ENCODE measurements at regions not wholly inside any gene's neighbourhood (a gene's known extent, or its start where the extent isn't known, plus 50 kb on each side); places are given as distances from the start of the nearest gene placed in this dataset.

DNA sequence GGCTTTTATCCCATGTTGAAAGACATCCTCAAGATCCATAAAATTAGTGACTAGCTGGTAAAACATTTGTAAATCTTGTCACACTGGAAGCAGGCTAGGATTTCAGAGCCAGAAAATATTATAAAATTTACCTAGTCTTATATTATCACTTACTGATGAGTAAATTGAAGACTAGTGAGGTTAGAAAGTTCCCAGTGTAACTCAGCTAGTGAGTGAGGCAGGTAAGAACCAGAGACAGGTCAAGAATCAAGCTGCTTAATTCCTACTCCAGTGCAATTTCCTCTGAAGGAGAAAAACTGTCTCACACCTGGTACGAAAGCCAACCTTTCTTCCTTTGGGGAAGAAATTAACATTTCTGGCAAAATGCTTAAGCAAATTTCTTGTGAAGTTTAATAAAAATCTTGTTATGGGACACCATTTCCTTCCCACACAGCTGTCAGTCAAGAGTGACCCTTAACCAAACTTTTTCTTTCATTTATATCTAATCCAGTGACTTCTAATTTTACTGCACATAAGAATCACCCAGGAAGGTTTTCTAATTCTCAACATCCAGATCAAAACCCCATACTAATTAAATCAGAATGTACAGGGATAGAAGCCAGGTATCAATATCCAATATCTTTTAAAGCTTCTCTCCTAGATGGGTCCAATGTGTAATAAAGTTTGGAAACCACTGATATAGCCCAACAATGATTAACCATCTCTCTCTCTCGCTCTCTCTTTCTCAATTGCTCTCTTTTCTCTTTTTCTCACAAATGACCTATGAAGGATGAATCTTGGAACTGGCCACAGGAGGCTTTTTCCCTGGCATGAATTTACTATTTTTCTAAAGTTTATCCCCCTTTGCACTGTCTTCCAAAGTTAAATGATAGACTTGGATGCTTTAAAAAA is 264.3 kb upstream of the SLC39A10 start:
- DNase-seq = no peak

GRCh38 chr2:195390686-195391321 is 266.2 kb upstream of the SLC39A10 start:
- DNase-seq = no peak

GRCh38 chr2:195388028-195388427 is 269.0 kb upstream of the SLC39A10 start:
- no peak for DNase-seq

DNA sequence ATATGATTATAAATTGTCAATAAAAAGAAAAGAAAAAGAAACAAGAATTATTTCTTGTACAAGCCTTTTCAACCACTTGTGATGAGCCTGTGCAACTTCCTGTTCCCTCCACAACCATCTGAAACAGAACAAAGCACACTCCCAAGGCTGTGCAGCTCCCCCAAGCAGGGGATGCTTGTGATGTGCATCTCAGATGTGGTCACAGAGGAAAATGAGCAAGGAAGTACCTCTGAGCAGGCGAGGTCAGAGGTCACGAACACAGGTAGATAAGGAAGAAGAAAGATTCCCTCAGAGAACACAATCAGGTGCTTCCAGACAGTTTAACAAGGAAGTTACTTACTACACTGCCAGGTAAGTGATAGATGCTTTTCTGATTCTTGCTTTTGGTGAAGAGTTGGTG is 274.8 kb upstream of the SLC39A10 start:
- no peak for DNase-seq

DNA sequence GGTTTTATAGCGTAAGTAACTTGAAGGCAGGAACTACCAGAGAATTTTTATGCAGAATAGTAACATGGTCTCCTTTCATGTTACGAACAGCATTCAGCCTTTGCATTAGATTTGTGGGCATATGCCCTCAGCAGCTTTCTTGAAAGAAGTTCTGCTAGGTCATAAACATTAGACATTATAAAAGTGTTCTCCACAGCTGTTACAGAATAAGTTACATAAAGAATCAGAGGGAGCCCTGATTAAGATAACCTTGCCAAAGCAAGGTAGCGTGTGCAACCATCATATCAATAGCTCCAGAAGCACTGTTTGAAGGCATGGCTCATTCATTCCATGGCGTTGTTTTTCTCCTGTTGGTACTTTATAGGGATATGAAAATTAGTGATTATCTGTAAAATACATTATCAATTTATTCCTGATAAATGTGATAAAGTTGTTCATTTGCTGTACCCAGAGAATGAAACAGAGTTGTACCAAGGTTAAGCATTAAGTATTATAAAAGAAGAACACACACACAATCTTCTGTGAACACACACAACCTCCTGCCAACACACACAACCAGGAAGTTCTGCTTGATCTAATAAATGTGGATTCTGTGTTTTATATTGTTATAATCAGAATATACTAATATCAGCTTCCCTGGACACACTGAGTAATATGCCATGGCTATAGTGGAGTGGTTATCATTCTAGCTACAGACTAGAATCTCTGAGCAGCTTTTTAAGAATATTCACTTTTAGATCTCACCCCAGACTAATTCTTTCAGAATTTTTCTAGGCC is 286.7 kb upstream of the SLC39A10 start:
- no peak for DNase-seq

GRCh38 chr2:195369218-195369587 is 287.8 kb upstream of the SLC39A10 start:
- DNase-seq = no peak

DNA sequence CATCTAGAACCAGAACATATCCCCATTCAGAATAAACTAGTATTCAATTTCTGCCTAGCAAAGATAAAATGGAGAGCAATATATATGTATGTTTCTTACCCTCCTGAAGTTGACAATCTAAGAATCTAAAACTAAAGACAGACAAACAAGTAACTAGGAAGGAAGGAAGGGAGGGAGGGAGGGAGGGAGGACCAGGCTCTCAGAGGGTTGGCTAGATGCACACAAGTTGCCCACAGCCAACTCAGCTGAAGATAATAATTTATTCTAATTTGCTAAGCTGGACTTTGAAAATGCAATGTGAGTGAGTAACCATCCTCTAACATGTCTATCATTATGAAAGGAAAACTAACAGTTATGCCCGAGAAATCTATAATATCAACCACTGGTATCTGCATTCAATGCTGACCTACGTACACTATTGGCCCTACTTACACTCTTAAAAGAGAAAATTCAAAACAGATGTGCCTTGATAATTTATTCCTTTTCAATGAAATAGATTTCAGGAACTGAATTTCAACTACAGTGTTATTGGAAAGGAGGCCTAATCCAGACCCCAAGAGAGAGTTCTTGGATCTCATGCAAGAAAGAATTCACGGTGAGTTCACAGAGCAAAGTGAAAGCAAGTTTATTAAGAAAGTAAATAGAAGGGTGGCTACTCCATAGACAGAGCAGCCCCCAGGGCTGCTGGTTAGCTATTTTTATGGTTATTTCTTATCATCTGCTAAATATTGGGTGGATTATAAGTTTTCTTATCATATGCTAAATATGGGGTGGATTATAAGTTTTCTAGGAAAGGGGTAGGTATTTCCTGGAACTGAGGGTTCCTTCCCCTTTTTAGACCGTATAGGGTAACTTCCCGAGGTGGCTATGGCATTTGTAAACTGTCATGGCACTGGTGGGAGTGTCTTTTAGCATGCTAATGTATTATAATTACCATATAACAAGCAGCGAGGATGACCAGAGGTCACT is 288.5 kb upstream of the SLC39A10 start:
- no peak for DNase-seq

DNA sequence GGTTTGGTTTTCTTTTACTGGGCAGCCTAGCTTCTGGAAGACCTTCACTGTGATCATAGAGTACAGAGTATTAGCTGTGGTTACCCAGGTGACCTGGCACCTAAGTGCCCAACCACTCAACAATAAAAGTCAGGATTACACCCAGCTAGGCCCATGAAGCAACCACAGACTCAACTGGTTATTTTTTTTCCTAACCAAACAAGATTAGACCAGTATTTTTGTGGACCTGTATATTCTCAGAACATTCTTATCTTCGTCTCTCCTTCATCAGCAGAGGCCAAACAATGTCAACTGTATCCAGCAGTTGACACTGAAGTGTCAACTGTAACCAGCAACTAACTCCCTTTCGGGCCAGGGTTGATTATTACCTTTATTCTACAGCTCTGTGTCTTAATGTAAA is 289.2 kb upstream of the SLC39A10 start:
- DNase-seq = no peak

DNA sequence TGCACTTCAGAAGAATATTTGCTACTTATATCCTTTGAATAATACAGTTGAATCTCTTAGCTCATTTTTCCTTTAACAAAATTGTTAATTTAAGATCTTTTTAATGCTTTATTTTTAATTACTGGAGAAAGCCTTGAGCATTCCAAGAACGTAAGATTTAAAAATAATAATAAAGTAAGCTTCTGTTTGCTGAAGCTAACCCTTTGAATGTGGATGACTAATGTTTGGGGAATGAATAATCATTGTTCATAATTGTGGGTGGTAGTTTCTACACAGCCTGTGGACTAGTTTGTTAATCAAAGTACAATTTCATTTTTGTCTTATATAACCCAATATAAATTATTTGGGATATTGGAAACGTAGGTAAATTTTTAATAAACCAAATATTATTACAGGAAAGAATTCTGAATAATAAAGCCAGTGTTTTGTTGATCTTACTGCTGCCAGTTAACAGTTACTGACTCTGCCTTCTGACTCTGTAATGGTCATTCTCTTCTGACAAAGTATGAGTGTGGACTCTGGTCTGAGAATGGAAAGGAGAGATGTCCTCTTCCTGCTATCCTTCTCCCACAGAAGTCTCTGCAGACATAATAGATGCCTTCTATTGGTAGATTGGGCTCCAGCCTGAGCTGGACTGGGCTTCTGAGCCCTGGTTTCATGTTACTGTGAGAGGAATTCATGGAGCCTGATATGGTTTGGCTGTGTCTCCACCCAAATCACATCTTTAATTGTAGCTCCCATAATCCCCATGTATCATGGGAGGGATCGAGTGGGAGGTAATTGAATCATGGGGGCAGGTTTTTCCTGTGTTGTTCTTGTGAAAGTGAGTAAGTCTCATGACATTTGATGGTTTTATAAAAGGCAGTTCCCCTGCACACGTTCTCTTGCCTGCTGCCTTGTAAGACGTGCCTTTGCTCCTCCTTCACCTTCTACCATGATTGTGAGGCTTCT is 292.7 kb upstream of the SLC39A10 start:
- DNase-seq = no peak

DNA sequence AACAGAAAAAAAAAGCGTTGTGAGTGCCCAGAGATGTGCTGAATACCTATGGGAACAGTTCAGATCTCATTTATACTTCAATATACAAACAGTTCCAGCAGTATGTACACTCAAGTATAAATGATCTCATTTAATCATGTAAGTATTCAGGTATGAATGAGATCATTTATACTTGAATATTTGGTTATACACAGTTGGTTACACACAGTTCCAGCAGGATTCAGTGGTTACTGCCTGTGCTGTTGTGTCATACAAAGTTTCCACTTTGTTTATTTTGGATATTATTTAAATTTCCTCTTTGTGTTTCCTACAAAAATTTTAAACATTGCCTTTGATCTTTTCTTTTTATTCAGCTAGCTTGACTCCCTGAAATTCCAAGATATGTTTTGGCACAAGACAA is 293.5 kb upstream of the SLC39A10 start:
- DNase-seq = no peak

- DNase-seq = no peak
Measured at GRCh38 chr2:195360242-195360641, 296.8 kb upstream of the SLC39A10 start.

- DNase-seq = no peak
Measured at GRCh38 chr2:195359043-195359735, 297.8 kb upstream of the SLC39A10 start.

- DNase-seq = no peak
Measured at GRCh38 chr2:195356920-195357440, 300.0 kb upstream of the SLC39A10 start.

- no peak for DNase-seq
Measured at GRCh38 chr2:195356026-195356425, 301.0 kb upstream of the SLC39A10 start.

DNA sequence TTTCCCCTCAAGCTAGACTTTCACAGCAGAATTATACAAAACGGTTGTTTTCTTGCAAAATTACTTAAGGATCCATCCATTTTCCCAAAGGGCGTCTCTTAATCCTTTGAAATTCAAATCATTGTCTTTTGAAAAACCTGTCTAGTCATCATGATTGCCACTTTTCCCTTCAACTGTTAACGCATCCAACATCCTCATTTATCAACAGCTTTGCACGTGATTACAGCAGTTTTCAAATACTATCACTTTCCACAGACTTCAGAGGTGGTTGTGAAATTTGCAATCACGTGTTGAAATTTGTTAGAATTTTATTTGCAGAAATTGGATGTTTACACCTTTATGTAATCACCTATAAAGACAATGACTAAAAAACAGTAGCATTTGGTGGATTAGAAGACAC is 304.4 kb upstream of the SLC39A10 start:
- no peak for DNase-seq

DNA sequence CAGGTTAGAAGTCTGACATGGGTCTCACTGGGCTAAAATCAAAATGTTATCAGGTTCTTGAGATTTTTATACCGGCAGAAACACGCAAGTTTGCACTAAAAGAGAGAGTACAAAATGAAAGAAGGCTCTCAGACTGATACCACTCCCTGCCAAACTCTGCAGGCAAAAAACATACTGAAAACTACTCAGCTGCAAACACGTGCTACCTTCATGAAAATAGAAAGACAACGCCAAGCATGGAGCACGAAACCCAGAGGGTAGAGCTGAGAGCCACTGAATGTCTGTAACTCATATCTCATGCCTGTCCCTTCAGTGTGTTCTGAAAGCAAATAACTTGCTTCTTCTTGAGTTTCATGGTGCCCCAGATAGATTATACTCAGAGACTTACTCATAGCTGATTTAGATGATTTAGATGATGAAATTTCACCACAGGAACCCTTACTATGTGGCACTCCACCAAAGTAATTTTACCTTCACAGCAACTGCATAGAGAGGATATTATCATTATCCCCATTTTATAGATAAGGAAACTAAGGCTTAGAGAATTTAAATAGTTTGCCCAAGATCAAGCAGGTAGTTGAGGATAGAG is 313.0 kb upstream of the SLC39A10 start:
- no peak for DNase-seq

DNA sequence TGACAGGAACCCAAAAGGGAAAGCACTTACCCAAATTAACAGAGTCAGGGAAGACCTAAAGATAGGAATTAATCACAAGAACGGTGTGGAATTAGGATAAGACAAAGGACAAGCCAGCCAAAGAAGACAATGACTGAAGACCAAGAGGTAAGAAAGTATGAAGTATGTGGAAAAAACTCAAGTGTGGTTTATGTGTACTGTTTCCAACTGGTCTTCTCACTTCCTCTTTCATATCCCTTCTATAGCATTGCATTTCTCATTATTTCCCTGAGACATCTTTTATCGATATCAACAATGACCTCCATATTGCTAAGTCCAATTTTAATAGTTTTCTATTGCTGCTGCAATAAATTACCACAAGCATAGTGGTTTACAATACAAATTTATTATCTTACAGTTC is 313.5 kb upstream of the SLC39A10 start:
- DNase-seq = no peak

GRCh38 chr2:195342061-195342460 is 315.0 kb upstream of the SLC39A10 start:
- DNase-seq = no peak

GRCh38 chr2:195338856-195339255 is 318.2 kb upstream of the SLC39A10 start:
- DNase-seq = no peak

DNA sequence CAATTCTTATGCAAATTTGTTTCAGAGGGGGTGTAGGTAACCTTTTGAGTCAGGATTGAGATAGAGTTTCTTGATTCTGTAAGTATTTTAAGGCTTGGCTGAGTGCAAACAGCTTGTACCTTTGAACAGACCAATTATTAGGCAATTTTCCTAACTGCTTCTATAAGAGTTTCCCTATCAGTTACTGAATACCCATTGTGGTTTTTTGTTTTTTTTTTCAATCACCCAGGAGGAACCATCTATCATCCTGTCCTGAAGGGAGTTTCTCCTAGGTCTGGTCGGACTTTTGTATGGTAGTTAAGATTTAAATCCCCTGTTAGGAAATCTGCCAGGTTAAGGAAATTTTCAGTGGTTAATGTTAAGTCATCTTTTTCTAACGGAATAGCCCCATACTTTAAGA is 319.4 kb upstream of the SLC39A10 start:
- DNase-seq = no peak

Data from SHP77 (cell line).